C4-2B (cell line): ENCODE measurements at regions not wholly inside any gene's neighbourhood (a gene's known extent, or its start where the extent isn't known, plus 50 kb on each side); places are given as distances from the start of the nearest gene placed in this dataset.

Experiments used
- CTCF ChIP-seq: fragments of 450-650 bp; conservative IDR thresholded peaks from 2 replicates; pipeline ENCODE4 v1.5.1; 2017; ENCODE audit warnings: mild to moderate bottlenecking
- ZFX ChIP-seq: fragments of 450-650 bp; IDR thresholded peaks from 2 replicates; pipeline ENCODE4 v1.6.1; 2017

- TF ChIP-seq CTCF: no peak
- TF ChIP-seq ZFX: no peak
These were observed 177.0 kb upstream of the VASH1 start for GRCh38 chr14:76584271-76584702.
